ENCODE measurements at regions not wholly inside any gene's neighbourhood (a gene's known extent, or its start where the extent isn't known, plus 50 kb on each side); places are given as distances from the start of the nearest gene placed in this dataset.

DNA sequence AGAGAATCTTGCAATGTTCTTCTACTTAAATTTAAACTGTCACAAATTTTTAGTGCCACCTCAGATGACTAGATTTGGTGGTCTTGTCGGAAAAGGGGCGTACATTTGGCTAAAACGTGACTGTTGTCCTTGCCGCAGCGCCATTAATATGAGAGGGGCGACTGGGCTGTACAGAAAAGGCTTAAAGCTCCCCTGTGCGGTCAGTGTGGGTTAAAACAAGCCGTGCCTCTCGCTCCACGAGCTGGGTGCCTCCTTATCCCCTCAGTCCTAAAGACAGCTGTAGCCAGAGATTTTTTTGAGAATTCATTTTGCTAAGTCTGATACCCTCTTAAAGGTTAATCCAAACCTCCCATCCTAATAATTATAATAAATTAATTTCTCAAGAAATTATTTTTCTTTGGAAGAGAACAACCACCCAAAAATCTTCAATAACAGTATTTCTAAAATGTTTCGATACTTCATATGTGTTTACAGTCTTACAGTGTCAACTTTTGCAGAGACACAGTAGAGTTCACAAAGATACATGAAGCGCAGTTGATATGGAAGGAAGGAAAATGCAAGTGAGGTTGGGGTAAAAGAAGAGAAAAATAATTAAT, 68.6 kb downstream of the C7orf25 start:
- DNase-seq (peak in 1 of 2 donors; percentile 52), ATAC-seq (peak; percentile 65 to 93 (median 83))
- Histone ChIP-seq H3K9me3 (no peaks in the 10 kb centered on the region), H3K27ac (no peak overlapping the region), H3K27me3 (ENCODE audit: insufficient read depth in 3 of 3, low read length in 2 of 3) (peaks cover 0 to 4% (median 0%) of the 10 kb centered on the region in 3 donors), H3K4me3 (peak overlapping the region; percentile 51), H3K36me3 (ENCODE audit: insufficient read depth in 1 of 2, low read depth in 1 of 2) (no peaks in the 10 kb centered on the region), H3K4me1 (no peaks in the 10 kb centered on the region)
- peak; percentile 51 for TF ChIP-seq CTCF (IDR thresholded peaks at IDR 0.05)
- WGBS, 3 donors = 25 to 31% (median 28%) methylated on average over 12 of the region's 12 CpGs
- intact Hi-C loops (cut with DNase I) = loop anchor here in 1 of 2 donors (10.0 kb wide), 1 partner anchor 859 kb away; no protein-coding TSS in a partner anchor

DNA sequence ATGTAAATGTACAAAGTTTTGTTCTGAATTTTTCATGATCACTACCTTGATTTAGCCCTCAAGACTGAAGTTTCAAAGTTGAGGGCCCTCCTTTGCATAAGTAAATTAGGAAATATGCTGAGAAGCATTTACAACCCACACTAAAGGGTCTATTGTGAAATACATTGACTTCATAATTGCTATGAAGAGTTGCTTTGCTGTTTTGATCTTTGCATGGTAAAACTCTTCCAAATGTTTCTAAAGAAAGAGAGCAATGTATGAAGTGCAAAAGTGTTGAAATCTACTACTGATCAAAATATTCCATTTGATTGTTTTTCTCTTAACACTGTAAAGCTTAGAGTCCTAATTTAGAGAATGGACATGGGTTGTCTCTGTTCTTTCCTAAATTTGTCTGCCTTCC, 77.2 kb downstream of the C7orf25 start:
- no peaks in the 10 kb centered on the region for H3K27me3 ChIP-seq (ENCODE audit: insufficient read depth in 3 of 3, low read length in 2 of 3)
- intact Hi-C loops (cut with DNase I) = loop anchor here in 1 of 2 donors (5.0 kb wide), 1 partner anchor 892 kb away; no protein-coding TSS in a partner anchor
- TF ChIP-seq CTCF (IDR thresholded peaks at IDR 0.05) = no peak
- H3K27ac ChIP-seq = no peak overlapping the region
- no peak overlapping the region for H3K4me3 ChIP-seq
- H3K36me3 ChIP-seq (ENCODE audit: insufficient read depth in 1 of 2, low read depth in 1 of 2) = no peaks in the 10 kb centered on the region
- ATAC-seq (no peak), DNase-seq (no peak)
- no peaks in the 10 kb centered on the region for H3K9me3 ChIP-seq
- peaks cover 3% of the 10 kb centered on the region for H3K4me1 ChIP-seq

GRCh38 chr7:42833411-42833810, 78.5 kb downstream of the C7orf25 start:
- TF ChIP-seq CTCF (IDR thresholded peaks at IDR 0.05) = no peak
- ATAC-seq (no peak), DNase-seq (no peak)
- H3K4me3 ChIP-seq = no peak overlapping the region
- H3K36me3 ChIP-seq (ENCODE audit: insufficient read depth in 1 of 2, low read depth in 1 of 2) = no peaks in the 10 kb centered on the region
- no peaks in the 10 kb centered on the region for H3K27me3 ChIP-seq (ENCODE audit: insufficient read depth in 3 of 3, low read length in 2 of 3)
- intact Hi-C loops (cut with DNase I) = loop anchor here in 1 of 2 donors (5.0 kb wide), 1 partner anchor 891 kb away; no protein-coding TSS in a partner anchor
- H3K27ac ChIP-seq = no peak overlapping the region
- peaks cover 3% of the 10 kb centered on the region for H3K4me1 ChIP-seq
- H3K9me3 ChIP-seq = no peaks in the 10 kb centered on the region
- WGBS, 3 donors = 44 to 60% (median 57%) methylated on average over 4 of the region's 4 CpGs

- intact Hi-C loops (cut with DNase I) = loop anchor here in 1 of 2 donors (5.0 kb wide), 1 partner anchor 890 kb away; no protein-coding TSS in a partner anchor
- ATAC-seq = no peak
Measured at GRCh38 chr7:42832667-42833066, 79.2 kb downstream of the C7orf25 start.

More at GRCh38 chr7:42832667-42833066, 79.2 kb downstream of the C7orf25 start:
- peaks cover 3% of the 10 kb centered on the region for H3K4me1 ChIP-seq
- TF ChIP-seq CTCF (IDR thresholded peaks at IDR 0.05) = no peak
- H3K9me3 ChIP-seq = no peaks in the 10 kb centered on the region
- H3K27ac ChIP-seq = no peak overlapping the region
- no peak overlapping the region for H3K4me3 ChIP-seq
- H3K27me3 ChIP-seq (ENCODE audit: insufficient read depth in 3 of 3, low read length in 2 of 3) = no peaks in the 10 kb centered on the region
- no peaks in the 10 kb centered on the region for H3K36me3 ChIP-seq (ENCODE audit: insufficient read depth in 1 of 2, low read depth in 1 of 2)
- DNase-seq = no peak
